ENCODE measurements at regions not wholly inside any gene's neighbourhood (a gene's known extent, or its start where the extent isn't known, plus 50 kb on each side); places are given as distances from the start of the nearest gene placed in this dataset.

DNA sequence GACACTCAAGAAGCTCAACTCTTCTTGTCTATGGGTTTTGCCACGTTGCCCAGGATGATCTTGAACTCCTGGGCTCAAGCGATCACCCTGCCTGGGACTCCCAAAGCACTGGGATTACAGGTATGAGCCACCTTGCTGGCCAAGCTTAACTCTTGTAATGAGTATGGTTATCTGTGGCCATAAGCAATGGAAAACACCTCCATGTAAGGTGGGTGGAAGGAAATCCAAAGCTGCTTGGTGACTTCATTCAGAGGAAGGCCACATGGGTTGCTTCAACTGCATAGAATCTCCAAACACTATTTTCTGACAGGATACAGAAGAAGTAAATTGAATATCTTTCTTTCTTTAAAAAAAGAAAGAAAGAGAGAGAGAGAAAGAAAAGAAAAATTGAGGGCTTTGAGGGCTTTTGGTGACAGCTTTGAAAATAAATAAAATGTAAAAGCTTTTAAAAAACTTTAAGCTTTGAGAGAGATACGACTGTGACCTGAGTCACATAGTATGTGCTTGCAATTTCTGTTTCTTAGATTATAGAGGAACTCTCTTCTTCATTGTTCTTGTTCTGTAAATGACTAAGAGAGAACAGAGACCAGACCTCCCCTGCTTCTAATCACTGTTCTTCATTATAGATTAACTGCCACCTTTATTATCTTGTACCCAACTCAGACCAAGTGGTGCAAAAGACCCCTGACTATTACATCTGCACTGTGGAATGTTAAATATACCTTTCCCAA, 123.1 kb upstream of the NDUFV2 start:
- Histone ChIP-seq H3K27me3 (ENCODE audit: control insufficient read depth, insufficient read depth, low read length, poor library complexity, severe bottlenecking) (no peaks in the 10 kb centered on the region), H3K27ac (ENCODE audit: insufficient read depth, low read depth, low read length, poor library complexity, severe bottlenecking) (no peak overlapping the region), H3K4me1 (ENCODE audit: control insufficient read depth, insufficient read depth, low read length) (peaks cover 18% of the 10 kb centered on the region), H3K4me3 (ENCODE audit: insufficient read depth, low read depth, low read length) (no peak overlapping the region), H3K36me3 (ENCODE audit: control insufficient read depth, insufficient read depth, low read length) (no peaks in the 10 kb centered on the region), H3K9me3 (ENCODE audit: control insufficient read depth, low read length) (no peaks in the 10 kb centered on the region)
- 87 to 94% methylated on average over 3 of the region's 3 CpGs for WGBS, 2 experiments

DNA sequence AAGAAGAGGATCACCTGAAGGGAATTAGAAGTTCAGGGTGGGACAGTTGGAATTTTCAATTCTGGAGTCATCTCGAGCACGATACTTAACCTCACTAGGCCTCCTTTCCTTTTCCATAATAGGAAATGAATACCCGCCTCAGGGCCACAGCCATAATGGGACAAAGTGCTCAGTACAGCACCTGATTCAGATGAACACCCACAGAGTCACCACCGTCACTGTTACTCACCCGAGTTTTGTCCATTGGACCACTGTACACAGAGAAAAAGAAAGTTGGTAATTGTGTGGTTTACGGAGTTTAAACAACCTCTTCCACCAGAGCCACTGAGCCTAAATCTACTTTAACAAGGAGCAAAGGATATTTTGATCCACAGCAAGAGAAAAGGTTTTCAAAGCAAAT, 122.0 kb upstream of the NDUFV2 start:
- peak overlapping the region; percentile 58 for H3K27ac ChIP-seq (ENCODE audit: insufficient read depth, low read depth, low read length, poor library complexity, severe bottlenecking)
- H3K27me3 ChIP-seq (ENCODE audit: control insufficient read depth, insufficient read depth, low read length, poor library complexity, severe bottlenecking), result no peaks in the 10 kb centered on the region

DNA sequence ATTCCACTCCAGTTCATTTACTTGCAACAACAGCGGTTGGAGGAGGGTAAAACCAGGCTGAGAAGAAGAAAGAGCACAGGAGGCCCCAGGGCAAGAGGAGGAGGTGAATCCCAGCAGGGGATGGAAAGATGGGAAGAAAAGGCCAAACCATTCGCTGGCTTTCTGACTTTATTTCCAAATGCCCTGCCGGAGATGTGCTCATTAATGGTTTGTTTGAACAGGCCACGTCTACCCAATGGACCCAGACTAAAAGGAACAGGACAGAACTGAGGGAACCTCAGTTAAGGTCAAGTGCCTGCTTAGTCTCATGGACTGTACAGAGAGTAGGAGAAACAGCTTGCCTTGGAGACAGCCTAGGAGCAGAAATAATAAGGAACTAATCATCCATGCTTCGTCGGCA, 121.6 kb upstream of the NDUFV2 start:
- H3K4me3 ChIP-seq (ENCODE audit: insufficient read depth, low read depth, low read length), result no peak overlapping the region
- WGBS, 2 experiments, result 30 to 33% methylated on average over 6 of the region's 6 CpGs
- H3K9me3 ChIP-seq (ENCODE audit: control insufficient read depth, low read length), result no peaks in the 10 kb centered on the region
- no peaks in the 10 kb centered on the region for H3K27me3 ChIP-seq (ENCODE audit: control insufficient read depth, insufficient read depth, low read length, poor library complexity, severe bottlenecking)
- no peaks in the 10 kb centered on the region for H3K36me3 ChIP-seq (ENCODE audit: control insufficient read depth, insufficient read depth, low read length)
- no peak overlapping the region for H3K27ac ChIP-seq (ENCODE audit: insufficient read depth, low read depth, low read length, poor library complexity, severe bottlenecking)
- peaks cover 18% of the 10 kb centered on the region for H3K4me1 ChIP-seq (ENCODE audit: control insufficient read depth, insufficient read depth, low read length)

More for the DNA sequence above, 122.0 kb upstream of the NDUFV2 start:
- Histone ChIP-seq H3K4me3 (ENCODE audit: insufficient read depth, low read depth, low read length) (no peak overlapping the region), H3K36me3 (ENCODE audit: control insufficient read depth, insufficient read depth, low read length) (no peaks in the 10 kb centered on the region), H3K9me3 (ENCODE audit: control insufficient read depth, low read length) (no peaks in the 10 kb centered on the region), H3K4me1 (ENCODE audit: control insufficient read depth, insufficient read depth, low read length) (peaks cover 18% of the 10 kb centered on the region)
- 71 to 78% methylated on average over 5 to 6 of the region's 6 CpGs for WGBS, 2 experiments

DNA sequence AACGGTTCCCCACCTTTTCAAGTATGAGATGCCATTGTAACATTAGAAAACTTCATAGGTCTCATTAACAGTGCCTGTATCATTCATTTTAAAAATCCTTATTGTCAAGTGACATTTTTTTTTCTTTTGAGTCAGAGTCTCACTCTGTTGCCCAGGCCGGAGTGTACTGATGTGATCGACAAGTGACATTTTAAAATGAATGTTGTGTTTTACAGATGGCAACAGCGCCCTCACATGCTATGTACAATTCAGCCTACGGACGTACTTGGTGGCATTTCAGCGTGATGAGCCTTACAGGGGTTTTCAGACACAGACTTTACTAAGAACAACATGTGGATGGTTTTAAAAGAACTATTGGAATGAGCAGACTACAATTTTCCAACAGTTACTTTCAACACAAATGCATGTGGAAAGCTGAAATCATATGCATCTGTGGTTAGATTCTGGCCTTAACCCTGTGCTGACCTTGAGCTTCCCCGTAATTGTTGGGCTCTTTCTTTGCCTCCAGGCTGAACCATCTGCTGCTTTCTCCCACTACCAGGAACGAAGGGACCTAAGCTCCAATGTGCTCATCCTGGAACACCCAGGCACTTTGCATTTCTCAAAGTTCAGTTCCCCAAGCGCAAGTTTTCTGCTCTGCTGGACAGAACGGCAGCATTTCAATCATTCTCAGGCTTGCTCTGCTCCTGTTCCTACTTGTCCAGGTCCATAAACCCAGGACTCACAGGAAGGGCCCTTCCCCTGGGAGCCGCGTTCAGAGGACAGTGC, 119.9 kb upstream of the NDUFV2 start:
- no peak overlapping the region for H3K4me3 ChIP-seq (ENCODE audit: insufficient read depth, low read depth, low read length)
- H3K27ac ChIP-seq (ENCODE audit: insufficient read depth, low read depth, low read length, poor library complexity, severe bottlenecking), result no peak overlapping the region
- no peaks in the 10 kb centered on the region for H3K36me3 ChIP-seq (ENCODE audit: control insufficient read depth, insufficient read depth, low read length)
- 74 to 76% methylated on average over 13 of the region's 13 CpGs for WGBS, 2 experiments
- H3K4me1 ChIP-seq (ENCODE audit: control insufficient read depth, insufficient read depth, low read length), result peaks cover 18% of the 10 kb centered on the region
- H3K27me3 ChIP-seq (ENCODE audit: control insufficient read depth, insufficient read depth, low read length, poor library complexity, severe bottlenecking), result no peaks in the 10 kb centered on the region
- no peaks in the 10 kb centered on the region for H3K9me3 ChIP-seq (ENCODE audit: control insufficient read depth, low read length)

DNA sequence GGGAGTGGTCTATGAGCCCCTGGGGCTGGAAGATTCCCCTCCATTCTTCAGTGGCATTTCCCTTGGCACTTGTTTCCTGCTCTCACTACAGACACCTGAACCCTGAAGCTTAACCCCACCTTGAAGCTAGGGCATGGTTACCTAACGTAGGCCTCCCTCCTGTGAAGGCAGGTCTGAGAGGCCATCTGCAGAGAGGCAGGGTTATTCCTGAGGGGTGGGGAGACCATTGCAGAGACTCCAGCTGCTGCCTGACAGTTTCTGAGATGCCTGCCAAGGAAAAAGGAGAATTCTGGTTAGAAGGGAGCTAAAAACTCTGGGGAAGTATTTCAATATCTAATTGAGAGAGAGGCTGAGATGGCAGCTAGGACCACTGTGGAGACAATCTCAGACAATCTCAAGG, 119.3 kb upstream of the NDUFV2 start:
- Histone ChIP-seq H3K36me3 (ENCODE audit: control insufficient read depth, insufficient read depth, low read length) (no peaks in the 10 kb centered on the region), H3K27ac (ENCODE audit: insufficient read depth, low read depth, low read length, poor library complexity, severe bottlenecking) (no peak overlapping the region), H3K4me1 (ENCODE audit: control insufficient read depth, insufficient read depth, low read length) (peaks cover 18% of the 10 kb centered on the region), H3K27me3 (ENCODE audit: control insufficient read depth, insufficient read depth, low read length, poor library complexity, severe bottlenecking) (no peaks in the 10 kb centered on the region), H3K4me3 (ENCODE audit: insufficient read depth, low read depth, low read length) (no peak overlapping the region), H3K9me3 (ENCODE audit: control insufficient read depth, low read length) (no peaks in the 10 kb centered on the region)
- 83 to 91% methylated on average over 1 of the region's 1 CpG for WGBS, 2 experiments

DNA sequence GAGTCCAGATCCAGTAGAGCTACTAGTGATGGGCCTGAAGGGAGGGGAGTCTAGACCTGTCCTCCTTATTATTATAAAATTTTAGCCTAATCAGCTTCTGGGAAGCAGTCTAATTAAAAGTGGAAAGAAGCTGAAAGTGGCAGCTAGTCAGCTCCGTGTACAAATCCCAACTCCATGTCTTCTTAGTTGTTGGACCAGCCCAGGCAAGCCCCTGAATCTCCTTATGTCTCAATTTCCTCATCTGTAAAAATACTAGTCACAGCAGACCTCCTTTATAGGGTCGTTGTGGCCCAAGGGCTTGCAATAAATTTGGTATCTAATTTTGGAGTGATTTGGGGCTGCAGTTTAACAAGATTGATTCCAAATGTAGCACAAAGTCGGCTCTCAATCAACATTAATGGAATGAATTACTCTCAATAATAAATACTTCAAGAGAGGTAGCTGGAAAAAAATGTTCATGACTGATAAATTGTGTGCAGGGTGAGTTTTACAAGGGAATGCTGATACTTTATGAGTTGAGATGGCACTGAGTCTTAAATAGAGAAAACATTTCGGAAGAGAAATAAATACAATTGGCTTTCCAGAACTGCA, 118.3 kb upstream of the NDUFV2 start:
- H3K36me3 ChIP-seq (ENCODE audit: control insufficient read depth, insufficient read depth, low read length), result no peaks in the 10 kb centered on the region
- peaks cover 18% of the 10 kb centered on the region for H3K4me1 ChIP-seq (ENCODE audit: control insufficient read depth, insufficient read depth, low read length)
- H3K9me3 ChIP-seq (ENCODE audit: control insufficient read depth, low read length), result no peaks in the 10 kb centered on the region
- WGBS, 2 experiments, result 21 to 49% methylated on average over 2 to 4 of the region's 4 CpGs
- H3K4me3 ChIP-seq (ENCODE audit: insufficient read depth, low read depth, low read length), result no peak overlapping the region
- no peak overlapping the region for H3K27ac ChIP-seq (ENCODE audit: insufficient read depth, low read depth, low read length, poor library complexity, severe bottlenecking)
- H3K27me3 ChIP-seq (ENCODE audit: control insufficient read depth, insufficient read depth, low read length, poor library complexity, severe bottlenecking), result no peaks in the 10 kb centered on the region

DNA sequence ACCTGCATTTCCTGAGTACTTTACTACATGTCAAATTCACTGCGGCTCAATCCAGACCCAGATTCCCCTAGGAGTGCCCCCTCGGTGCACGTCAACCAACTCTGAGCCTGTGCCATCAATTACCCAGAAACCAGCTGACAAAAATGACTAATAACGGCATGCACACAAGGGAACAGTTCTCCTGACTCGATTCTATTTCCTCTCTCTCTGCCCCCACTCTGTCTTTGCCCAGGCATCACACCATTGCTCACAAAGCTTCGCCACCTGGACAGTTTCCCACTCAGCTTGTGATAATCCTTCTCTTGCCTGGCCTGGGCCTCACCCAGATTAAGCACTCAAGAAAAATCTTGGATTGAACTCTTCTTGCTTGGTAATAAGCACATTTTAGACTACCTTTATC, 115.3 kb upstream of the NDUFV2 start:
- H3K27ac ChIP-seq (ENCODE audit: insufficient read depth, low read depth, low read length, poor library complexity, severe bottlenecking), result no peak overlapping the region

DNA sequence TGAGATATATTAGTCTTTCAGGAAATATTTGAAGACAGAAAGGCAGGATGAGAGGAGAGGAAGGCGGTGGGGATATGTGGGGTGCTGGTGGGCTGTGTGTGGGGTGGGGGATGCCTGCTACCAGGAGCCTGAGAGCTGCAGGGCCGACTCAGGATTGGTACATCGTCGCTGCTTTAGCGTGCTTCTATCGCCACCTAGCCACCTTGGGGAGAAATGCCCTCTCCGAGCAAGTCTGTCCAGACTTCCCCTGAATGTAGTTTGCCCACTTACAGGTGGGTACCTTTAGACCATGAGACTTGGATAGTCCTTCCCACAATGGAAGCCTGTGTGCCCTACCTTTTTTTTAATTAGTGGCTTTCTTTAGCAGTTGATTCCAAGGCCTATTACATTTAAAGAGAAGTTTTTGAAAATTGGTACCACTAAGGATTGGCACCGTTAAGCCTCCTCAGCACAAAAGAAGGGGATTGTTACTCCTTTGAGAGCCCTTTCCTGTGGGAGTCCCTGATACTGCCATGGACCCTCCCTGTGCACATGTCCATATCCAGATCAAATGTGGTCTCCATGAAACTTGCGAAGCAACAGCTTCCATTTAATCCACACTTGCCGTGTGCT, 114.1 kb upstream of the NDUFV2 start:
- Histone ChIP-seq H3K36me3 (ENCODE audit: control insufficient read depth, insufficient read depth, low read length) (no peaks in the 10 kb centered on the region), H3K27ac (ENCODE audit: insufficient read depth, low read depth, low read length, poor library complexity, severe bottlenecking) (no peak overlapping the region), H3K4me3 (ENCODE audit: insufficient read depth, low read depth, low read length) (no peak overlapping the region), H3K4me1 (ENCODE audit: control insufficient read depth, insufficient read depth, low read length) (no peaks in the 10 kb centered on the region), H3K9me3 (ENCODE audit: control insufficient read depth, low read length) (no peaks in the 10 kb centered on the region), H3K27me3 (ENCODE audit: control insufficient read depth, insufficient read depth, low read length, poor library complexity, severe bottlenecking) (no peaks in the 10 kb centered on the region)
- 31 to 32% methylated on average over 10 of the region's 10 CpGs for WGBS, 2 experiments

More for the DNA sequence above, 115.3 kb upstream of the NDUFV2 start:
- no peaks in the 10 kb centered on the region for H3K36me3 ChIP-seq (ENCODE audit: control insufficient read depth, insufficient read depth, low read length)
- H3K27me3 ChIP-seq (ENCODE audit: control insufficient read depth, insufficient read depth, low read length, poor library complexity, severe bottlenecking), result no peaks in the 10 kb centered on the region
- no peaks in the 10 kb centered on the region for H3K9me3 ChIP-seq (ENCODE audit: control insufficient read depth, low read length)
- 90 to 91% methylated on average over 6 of the region's 6 CpGs for WGBS, 2 experiments
- no peak overlapping the region for H3K4me3 ChIP-seq (ENCODE audit: insufficient read depth, low read depth, low read length)
- no peaks in the 10 kb centered on the region for H3K4me1 ChIP-seq (ENCODE audit: control insufficient read depth, insufficient read depth, low read length)

DNA sequence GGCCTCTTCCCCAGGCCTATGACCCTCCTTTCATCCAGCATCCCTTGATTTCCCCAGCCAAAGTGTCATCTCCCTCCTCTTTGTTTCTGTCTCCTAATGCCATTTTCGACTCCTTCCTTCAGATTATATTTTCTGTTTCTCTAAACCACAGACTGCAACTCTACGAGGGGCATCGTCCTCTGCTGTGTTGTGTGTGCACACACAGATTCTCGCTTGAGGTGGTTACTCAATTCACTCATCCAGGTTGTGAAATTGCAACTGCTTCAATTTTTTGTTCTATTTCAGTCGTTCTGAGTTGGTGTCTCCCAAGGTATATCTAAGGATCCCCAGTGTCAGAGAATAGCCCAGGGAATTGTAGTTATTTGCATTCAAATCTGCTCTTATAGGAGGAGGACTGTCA, 113.5 kb upstream of the NDUFV2 start:
- H3K4me3 ChIP-seq (ENCODE audit: insufficient read depth, low read depth, low read length), result no peak overlapping the region
- H3K9me3 ChIP-seq (ENCODE audit: control insufficient read depth, low read length), result no peaks in the 10 kb centered on the region
- no peaks in the 10 kb centered on the region for H3K36me3 ChIP-seq (ENCODE audit: control insufficient read depth, insufficient read depth, low read length)
- whole genome bisulfite sequencing, 2 experiments, result 91 to 92% methylated on average over 5 of the region's 5 CpGs
- no peaks in the 10 kb centered on the region for H3K27me3 ChIP-seq (ENCODE audit: control insufficient read depth, insufficient read depth, low read length, poor library complexity, severe bottlenecking)
- H3K27ac ChIP-seq (ENCODE audit: insufficient read depth, low read depth, low read length, poor library complexity, severe bottlenecking), result no peak overlapping the region
- no peaks in the 10 kb centered on the region for H3K4me1 ChIP-seq (ENCODE audit: control insufficient read depth, insufficient read depth, low read length)

DNA sequence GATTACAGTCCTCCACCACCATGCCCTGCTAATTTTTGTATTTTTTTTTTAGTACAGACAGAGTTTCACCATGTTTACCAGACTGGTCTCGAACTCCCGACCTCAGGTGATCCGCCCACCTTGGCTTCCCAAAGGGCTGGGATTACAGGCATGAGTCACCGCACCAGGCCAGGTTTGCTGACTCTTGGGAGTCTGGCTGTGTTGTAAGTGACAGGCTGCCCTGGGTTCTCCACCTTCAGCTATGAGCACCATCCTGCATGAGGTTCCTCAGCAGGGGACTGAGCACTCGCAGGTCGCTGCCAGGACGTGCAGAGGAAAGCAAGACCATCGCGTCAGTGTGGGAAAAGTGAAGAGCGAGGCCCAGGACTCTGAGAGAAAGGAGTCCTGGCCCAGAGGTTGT, 112.6 kb upstream of the NDUFV2 start:
- Histone ChIP-seq H3K27ac (ENCODE audit: insufficient read depth, low read depth, low read length, poor library complexity, severe bottlenecking) (no peak overlapping the region), H3K27me3 (ENCODE audit: control insufficient read depth, insufficient read depth, low read length, poor library complexity, severe bottlenecking) (no peaks in the 10 kb centered on the region), H3K4me1 (ENCODE audit: control insufficient read depth, insufficient read depth, low read length) (no peaks in the 10 kb centered on the region), H3K9me3 (ENCODE audit: control insufficient read depth, low read length) (no peaks in the 10 kb centered on the region), H3K4me3 (ENCODE audit: insufficient read depth, low read depth, low read length) (no peak overlapping the region), H3K36me3 (ENCODE audit: control insufficient read depth, insufficient read depth, low read length) (no peaks in the 10 kb centered on the region)
- WGBS, 2 experiments, result 88 to 91% methylated on average over 10 of the region's 10 CpGs

Measured in ectodermal cell (in vitro differentiated cells).